ENCODE measurements at regions not wholly inside any gene's neighbourhood (a gene's known extent, or its start where the extent isn't known, plus 50 kb on each side); places are given as distances from the start of the nearest gene placed in this dataset.

- TF ChIP-seq, protein P1, sequence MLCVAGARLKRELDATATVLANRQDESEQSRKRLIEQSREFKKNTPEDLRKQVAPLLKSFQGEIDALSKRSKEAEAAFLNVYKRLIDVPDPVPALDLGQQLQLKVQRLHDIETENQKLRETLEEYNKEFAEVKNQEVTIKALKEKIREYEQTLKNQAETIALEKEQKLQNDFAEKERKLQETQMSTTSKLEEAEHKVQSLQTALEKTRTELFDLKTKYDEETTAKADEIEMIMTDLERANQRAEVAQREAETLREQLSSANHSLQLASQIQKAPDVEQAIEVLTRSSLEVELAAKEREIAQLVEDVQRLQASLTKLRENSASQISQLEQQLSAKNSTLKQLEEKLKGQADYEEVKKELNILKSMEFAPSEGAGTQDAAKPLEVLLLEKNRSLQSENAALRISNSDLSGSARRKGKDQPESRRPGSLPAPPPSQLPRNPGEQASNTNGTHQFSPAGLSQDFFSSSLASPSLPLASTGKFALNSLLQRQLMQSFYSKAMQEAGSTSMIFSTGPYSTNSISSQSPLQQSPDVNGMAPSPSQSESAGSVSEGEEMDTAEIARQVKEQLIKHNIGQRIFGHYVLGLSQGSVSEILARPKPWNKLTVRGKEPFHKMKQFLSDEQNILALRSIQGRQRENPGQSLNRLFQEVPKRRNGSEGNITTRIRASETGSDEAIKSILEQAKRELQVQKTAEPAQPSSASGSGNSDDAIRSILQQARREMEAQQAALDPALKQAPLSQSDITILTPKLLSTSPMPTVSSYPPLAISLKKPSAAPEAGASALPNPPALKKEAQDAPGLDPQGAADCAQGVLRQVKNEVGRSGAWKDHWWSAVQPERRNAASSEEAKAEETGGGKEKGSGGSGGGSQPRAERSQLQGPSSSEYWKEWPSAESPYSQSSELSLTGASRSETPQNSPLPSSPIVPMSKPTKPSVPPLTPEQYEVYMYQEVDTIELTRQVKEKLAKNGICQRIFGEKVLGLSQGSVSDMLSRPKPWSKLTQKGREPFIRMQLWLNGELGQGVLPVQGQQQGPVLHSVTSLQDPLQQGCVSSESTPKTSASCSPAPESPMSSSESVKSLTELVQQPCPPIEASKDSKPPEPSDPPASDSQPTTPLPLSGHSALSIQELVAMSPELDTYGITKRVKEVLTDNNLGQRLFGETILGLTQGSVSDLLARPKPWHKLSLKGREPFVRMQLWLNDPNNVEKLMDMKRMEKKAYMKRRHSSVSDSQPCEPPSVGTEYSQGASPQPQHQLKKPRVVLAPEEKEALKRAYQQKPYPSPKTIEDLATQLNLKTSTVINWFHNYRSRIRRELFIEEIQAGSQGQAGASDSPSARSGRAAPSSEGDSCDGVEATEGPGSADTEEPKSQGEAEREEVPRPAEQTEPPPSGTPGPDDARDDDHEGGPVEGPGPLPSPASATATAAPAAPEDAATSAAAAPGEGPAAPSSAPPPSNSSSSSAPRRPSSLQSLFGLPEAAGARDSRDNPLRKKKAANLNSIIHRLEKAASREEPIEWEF (IDR thresholded peaks at IDR 0.05; ENCODE audit: insufficient replicate concordance, low read depth, low read length), result no peak
- no peak for TF ChIP-seq BHLHE40 (IDR thresholded peaks at IDR 0.05; ENCODE audit: borderline replicate concordance in 1 of 2, low read depth in 2 of 2, low read length in 1 of 2)
- no peak for TF ChIP-seq FOXK2 (IDR thresholded peaks at IDR 0.05)
- no peak for TF ChIP-seq ZBTB11 (CRISPR knock-in tag; IDR thresholded peaks at IDR 0.05)
- no peak for TF ChIP-seq ZNF24 (IDR thresholded peaks at IDR 0.05)
- no peak for TF ChIP-seq ZNF207 (IDR thresholded peaks at IDR 0.05; ENCODE audit: borderline replicate concordance)
- TF ChIP-seq ZSCAN29 (IDR thresholded peaks at IDR 0.05), result no peak
- no peak for TF ChIP-seq POLR2AphosphoS5 (IDR thresholded peaks at IDR 0.05; ENCODE audit: low read length)
- TF ChIP-seq SIN3A (IDR thresholded peaks at IDR 0.05; ENCODE audit: low read depth, low read length), result no peak
- TF ChIP-seq, protein P2, sequence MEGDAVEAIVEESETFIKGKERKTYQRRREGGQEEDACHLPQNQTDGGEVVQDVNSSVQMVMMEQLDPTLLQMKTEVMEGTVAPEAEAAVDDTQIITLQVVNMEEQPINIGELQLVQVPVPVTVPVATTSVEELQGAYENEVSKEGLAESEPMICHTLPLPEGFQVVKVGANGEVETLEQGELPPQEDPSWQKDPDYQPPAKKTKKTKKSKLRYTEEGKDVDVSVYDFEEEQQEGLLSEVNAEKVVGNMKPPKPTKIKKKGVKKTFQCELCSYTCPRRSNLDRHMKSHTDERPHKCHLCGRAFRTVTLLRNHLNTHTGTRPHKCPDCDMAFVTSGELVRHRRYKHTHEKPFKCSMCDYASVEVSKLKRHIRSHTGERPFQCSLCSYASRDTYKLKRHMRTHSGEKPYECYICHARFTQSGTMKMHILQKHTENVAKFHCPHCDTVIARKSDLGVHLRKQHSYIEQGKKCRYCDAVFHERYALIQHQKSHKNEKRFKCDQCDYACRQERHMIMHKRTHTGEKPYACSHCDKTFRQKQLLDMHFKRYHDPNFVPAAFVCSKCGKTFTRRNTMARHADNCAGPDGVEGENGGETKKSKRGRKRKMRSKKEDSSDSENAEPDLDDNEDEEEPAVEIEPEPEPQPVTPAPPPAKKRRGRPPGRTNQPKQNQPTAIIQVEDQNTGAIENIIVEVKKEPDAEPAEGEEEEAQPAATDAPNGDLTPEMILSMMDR (IDR thresholded peaks at IDR 0.05 in 2 of 3, conservative IDR thresholded peaks at IDR 0.05 in 1 of 3; ENCODE audit: control insufficient read depth in 2 of 3, extremely low read depth in 1 of 3, insufficient read depth in 1 of 3, low read depth in 3 of 3, low read length in 3 of 3), result no peak
- TF ChIP-seq CREB1 (IDR thresholded peaks at IDR 0.05; ENCODE audit: low read depth), result no peak
- TF ChIP-seq ZNF384 (IDR thresholded peaks at IDR 0.05; ENCODE audit: borderline replicate concordance, low read depth, low read length), result no peak
These were observed 336.5 kb downstream of the DIRAS2 start for GRCh38 chr9:90306158-90306557.
